Stimulated activated effector memory CD8-positive, alpha-beta T cell treated with anti-CD3 and anti-CD28 coated beads, Interleukin-12 subunit alpha, Interleukin-12 subunit beta, amount 100 ng/mL, for 72 hours (primary cell): ENCODE measurements at regions not wholly inside any gene's neighbourhood (a gene's known extent, or its start where the extent isn't known, plus 50 kb on each side); places are given as distances from the start of the nearest gene placed in this dataset.

Source experiments
- ATAC-seq: fragments of 150-1000 bp; cut with Tn5 transposase; 2 replicates; pipeline ENCODE4 v1.10.0; 2021
- DNase-seq, 2 donors: peaks; one replicate each; pipeline ENCODE4 v3.0.0; 2021 to 2022; ENCODE audit warnings: low spot score in 2 of 2
- H3K27ac Mint-ChIP-seq: one replicate; pipeline ENCODE4 v1.8.0; 2022; ENCODE audit warnings: mild to moderate bottlenecking, mixed read lengths
- H3K36me3 Mint-ChIP-seq: one replicate; pipeline ENCODE4 v1.8.0; 2022; ENCODE audit warnings: mild to moderate bottlenecking, mixed read lengths
- H3K4me1 Mint-ChIP-seq: one replicate; pipeline ENCODE4 v1.8.0; 2022; ENCODE audit warnings: mixed read lengths
- H3K4me3 Mint-ChIP-seq: one replicate; pipeline ENCODE4 v1.8.0; 2022; ENCODE audit warnings: mild to moderate bottlenecking, mixed read lengths
- H3K9me3 Mint-ChIP-seq: one replicate; pipeline ENCODE4 v1.8.0; 2022; ENCODE audit warnings: mixed read lengths

GRCh38 chr20:17786221-17786718, 86.5 kb downstream of the BANF2 start:
- Mint-ChIP-seq H3K4me3 (no peak overlapping the region), H3K9me3 (no peaks in the 10 kb centered on the region), H3K27ac (no peak overlapping the region), H3K36me3 (no peaks in the 10 kb centered on the region), H3K4me1 (no peaks in the 10 kb centered on the region)
- no peak for ATAC-seq
- no peak for DNase-seq
